ENCODE measurements at regions not wholly inside any gene's neighbourhood (a gene's known extent, or its start where the extent isn't known, plus 50 kb on each side); places are given as distances from the start of the nearest gene placed in this dataset.
"Not testable (repeated sequence)": the region's sequence is repeated elsewhere in the genome, so short reads cannot be mapped to it uniquely, and the experiment has no call there.

- no peaks in the 10 kb centered on the region for H3K4me1 ChIP-seq (replicated peaks in 1 of 2)
- H3K27me3 ChIP-seq = no peaks in the 10 kb centered on the region
- H3K36me3 ChIP-seq (replicated peaks in 1 of 2) = no peaks in the 10 kb centered on the region
- DNase-seq = no peak
- intact Hi-C loops (cut with DNase I) = no loop called here
- H3K9me3 ChIP-seq (replicated peaks in 1 of 3) = no peaks in the 10 kb centered on the region
- no peak overlapping the region for H3K4me3 ChIP-seq
- 88 to 95% (median 93%) methylated on average over 1 of the region's 1 CpG for whole genome bisulfite sequencing, 4 donors
- TF ChIP-seq CTCF (IDR thresholded peaks at IDR 0.05) = no peak
- no peak for TF ChIP-seq POLR2A (IDR thresholded peaks at IDR 0.05)
- H3K27ac ChIP-seq = no peak overlapping the region
These were observed 809.9 kb downstream of the MCTP2 start for GRCh38 chr15:95041297-95041696.

GRCh38 chr15:95043236-95043932 is 812.0 kb downstream of the MCTP2 start:
- 74 to 83% (median 81%) methylated on average over 9 of the region's 9 CpGs for WGBS, 4 donors
- H3K27me3 ChIP-seq; H3K27ac ChIP-seq; intact Hi-C loops (cut with DNase I); H3K4me1 ChIP-seq (replicated peaks in 1 of 2); H3K4me3 ChIP-seq; H3K36me3 ChIP-seq (replicated peaks in 1 of 2); DNase-seq; H3K9me3 ChIP-seq (replicated peaks in 1 of 3): not testable (repeated sequence)

- H3K27me3 ChIP-seq = no peaks in the 10 kb centered on the region
- H3K27ac ChIP-seq = no peak overlapping the region
- H3K4me3 ChIP-seq = no peak overlapping the region
- intact Hi-C loops (cut with DNase I) = no loop called here
- no peaks in the 10 kb centered on the region for H3K9me3 ChIP-seq (replicated peaks in 1 of 3)
- no peaks in the 10 kb centered on the region for H3K36me3 ChIP-seq (replicated peaks in 1 of 2)
- WGBS, 4 donors = 27 to 47% (median 41%) methylated on average over 1 of the region's 1 CpG
- DNase-seq = no peak
- no peaks in the 10 kb centered on the region for H3K4me1 ChIP-seq (replicated peaks in 1 of 2)
- TF ChIP-seq POLR2A (IDR thresholded peaks at IDR 0.05) (no peak), CTCF (IDR thresholded peaks at IDR 0.05) (no peak)
These were observed 812.6 kb downstream of the MCTP2 start for GRCh38 chr15:95043933-95044313.

GRCh38 chr15:95044745-95045417 is 813.5 kb downstream of the MCTP2 start:
- Histone ChIP-seq H3K36me3 (replicated peaks in 1 of 2) (no peaks in the 10 kb centered on the region), H3K27ac (no peak overlapping the region), H3K4me3 (no peak overlapping the region), H3K4me1 (replicated peaks in 1 of 2) (no peaks in the 10 kb centered on the region), H3K9me3 (replicated peaks in 1 of 3) (no peaks in the 10 kb centered on the region), H3K27me3 (no peaks in the 10 kb centered on the region)
- 59 to 70% (median 60%) methylated on average over 8 of the region's 8 CpGs for WGBS, 4 donors
- TF ChIP-seq POLR2A (IDR thresholded peaks at IDR 0.05) (no peak), CTCF (IDR thresholded peaks at IDR 0.05) (no peak)
- no peak for DNase-seq
- intact Hi-C loops (cut with DNase I) = no loop called here

- intact Hi-C loops (cut with DNase I) = no loop called here
- H3K36me3 ChIP-seq (replicated peaks in 1 of 2) = no peaks in the 10 kb centered on the region
- H3K4me1 ChIP-seq (replicated peaks in 1 of 2) = no peaks in the 10 kb centered on the region
- TF ChIP-seq CTCF (IDR thresholded peaks at IDR 0.05) (no peak), POLR2A (IDR thresholded peaks at IDR 0.05) (no peak)
- DNase-seq = no peak
- no peaks in the 10 kb centered on the region for H3K9me3 ChIP-seq (replicated peaks in 1 of 3)
- no peak overlapping the region for H3K27ac ChIP-seq
- no peaks in the 10 kb centered on the region for H3K27me3 ChIP-seq
- 73 to 86% (median 80%) methylated on average over 2 of the region's 2 CpGs for WGBS, 4 donors
- H3K4me3 ChIP-seq = no peak overlapping the region
These were observed 820.5 kb downstream of the MCTP2 start for GRCh38 chr15:95051861-95052260.
